ENCODE measurements at regions not wholly inside any gene's neighbourhood (a gene's known extent, or its start where the extent isn't known, plus 50 kb on each side); places are given as distances from the start of the nearest gene placed in this dataset.

- TF ChIP-seq CTCF (IDR thresholded peaks at IDR 0.05) = no peak
- TF ChIP-seq ZFX (IDR thresholded peaks at IDR 0.05; ENCODE audit: borderline replicate concordance) = no peak
Measured at GRCh38 chr1:238581332-238581731, 690.6 kb upstream of the ZP4 start.

Data from 22Rv1 (cell line).